ENCODE measurements at regions not wholly inside any gene's neighbourhood (a gene's known extent, or its start where the extent isn't known, plus 50 kb on each side); places are given as distances from the start of the nearest gene placed in this dataset.

DNA sequence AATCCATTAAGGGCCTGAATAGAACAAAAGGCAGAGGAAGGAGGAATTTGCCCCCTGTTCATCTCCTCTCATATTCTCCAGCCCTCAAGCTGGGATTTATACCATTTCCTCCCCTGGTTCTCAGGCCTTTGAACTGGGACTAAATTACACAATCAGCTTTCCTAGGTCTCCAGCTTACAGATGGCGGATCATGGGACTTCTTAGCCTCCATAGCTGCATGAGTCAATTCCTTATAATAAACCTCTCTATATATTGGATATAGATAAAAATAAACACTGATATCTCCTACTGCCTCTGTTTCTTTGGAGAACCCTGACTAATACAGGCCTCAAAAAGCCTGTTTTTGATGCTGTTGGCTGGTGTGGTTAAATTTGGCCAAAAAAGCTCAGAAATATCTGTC is 84.5 kb upstream of the TMEM108 start:
- POLR2A ChIA-PET = no interaction called here

DNA sequence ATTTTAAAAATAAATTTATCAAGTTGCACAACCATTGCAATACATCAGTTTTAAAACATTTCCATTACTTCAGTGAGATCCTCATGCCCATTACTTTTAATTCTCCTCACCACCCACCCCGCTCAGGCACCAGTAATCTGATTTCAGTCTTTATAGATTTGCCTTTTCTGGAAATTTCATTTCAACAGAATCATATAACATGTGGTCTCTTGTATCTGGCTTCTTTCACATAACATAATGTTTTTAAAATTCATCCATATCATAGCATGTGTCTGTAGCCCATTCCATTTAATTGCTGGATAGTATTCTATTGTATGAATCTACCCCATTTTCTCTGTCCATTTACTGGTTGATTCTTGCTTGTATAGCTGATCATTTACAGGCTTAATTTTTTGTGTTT is 110.3 kb upstream of the TMEM108 start:
- peak; percentile 23 for DNase-seq
- no peak overlapping the region for H2AFZ ChIP-seq (ENCODE audit: low read depth)
- H3F3A ChIP-seq (replicated peaks; ENCODE audit: insufficient read depth) = no peaks in the 10 kb centered on the region
- 33% methylated on average over 1 of the region's 1 CpG for WGBS (ENCODE audit: low lambda C conversion rate)
- no peaks in the 10 kb centered on the region for H3K9me3 ChIP-seq
- H3K79me2 ChIP-seq (ENCODE audit: insufficient read depth) = no peaks in the 10 kb centered on the region
- no peak overlapping the region for H3K4me3 ChIP-seq (ENCODE audit: low read depth in 2 of 2, low read length in 1 of 2)
- no peak overlapping the region for H3K9ac ChIP-seq
- ChIA-PET CTCF (interaction anchor here (1.0 kb wide), 1 partner anchor 12 kb away, joined by 3 read pairs; no protein-coding TSS in a partner anchor), POLR2A (no interaction called here)
- H3K9me2 ChIP-seq = no peaks in the 10 kb centered on the region
- TF ChIP-seq RAD21 (IDR thresholded peaks at IDR 0.05; ENCODE audit: low read length) (no peak), GATA2 (CRISPR knock-in tag; IDR thresholded peaks at IDR 0.05) (peak; percentile 48)
- TF ChIP-seq, protein P1, sequence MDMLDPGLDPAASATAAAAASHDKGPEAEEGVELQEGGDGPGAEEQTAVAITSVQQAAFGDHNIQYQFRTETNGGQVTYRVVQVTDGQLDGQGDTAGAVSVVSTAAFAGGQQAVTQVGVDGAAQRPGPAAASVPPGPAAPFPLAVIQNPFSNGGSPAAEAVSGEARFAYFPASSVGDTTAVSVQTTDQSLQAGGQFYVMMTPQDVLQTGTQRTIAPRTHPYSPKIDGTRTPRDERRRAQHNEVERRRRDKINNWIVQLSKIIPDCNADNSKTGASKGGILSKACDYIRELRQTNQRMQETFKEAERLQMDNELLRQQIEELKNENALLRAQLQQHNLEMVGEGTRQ (IDR thresholded peaks at IDR 0.05; ENCODE audit: borderline replicate concordance, low read depth, low read length) = no peak
- H3K27me3 ChIP-seq (ENCODE audit: insufficient read depth) = no peaks in the 10 kb centered on the region
- H3K4me2 ChIP-seq = no peak overlapping the region
- H4K20me1 ChIP-seq (ENCODE audit: insufficient read depth) = no peaks in the 10 kb centered on the region
- H3K36me3 ChIP-seq (replicated peaks in 1 of 2; ENCODE audit: control insufficient read depth in 1 of 2, insufficient read depth in 2 of 2, low read length in 1 of 2) = no peaks in the 10 kb centered on the region
- no peaks in the 10 kb centered on the region; a peak in 2 of 4 replicates for H3K4me1 ChIP-seq (ENCODE audit: control insufficient read depth in 1 of 2, insufficient read depth in 2 of 2, low read depth in 1 of 2, low read length in 1 of 2)
- H3K27ac ChIP-seq (ENCODE audit: low read depth in 2 of 2, low read length in 1 of 2) = no peak overlapping the region

More for the DNA sequence above, 84.5 kb upstream of the TMEM108 start:
- Histone ChIP-seq H3F3A (replicated peaks; ENCODE audit: insufficient read depth) (no peaks in the 10 kb centered on the region), H3K27ac (ENCODE audit: low read depth in 2 of 2, low read length in 1 of 2) (no peak overlapping the region), H3K4me1 (ENCODE audit: control insufficient read depth in 1 of 2, insufficient read depth in 2 of 2, low read depth in 1 of 2, low read length in 1 of 2) (no peaks in the 10 kb centered on the region), H3K27me3 (ENCODE audit: insufficient read depth) (no peaks in the 10 kb centered on the region), H4K20me1 (ENCODE audit: insufficient read depth) (no peaks in the 10 kb centered on the region), H3K9me3 (no peaks in the 10 kb centered on the region), H3K9ac (no peak overlapping the region), H3K4me2 (no peak overlapping the region), H3K9me2 (no peaks in the 10 kb centered on the region), H3K36me3 (replicated peaks in 1 of 2; ENCODE audit: control insufficient read depth in 1 of 2, insufficient read depth in 2 of 2, low read length in 1 of 2) (no peaks in the 10 kb centered on the region), H3K79me2 (ENCODE audit: insufficient read depth) (no peaks in the 10 kb centered on the region; the same call in 1 of the 2 replicates), H2AFZ (ENCODE audit: low read depth) (no peak overlapping the region), H3K4me3 (ENCODE audit: low read depth in 2 of 2, low read length in 1 of 2) (no peak overlapping the region)
- TF ChIP-seq CHD2 (IDR thresholded peaks at IDR 0.05; ENCODE audit: low read length, partially characterized antibody) = no peak
- TF ChIP-seq RXRA (IDR thresholded peaks at IDR 0.05; ENCODE audit: borderline replicate concordance, low read depth) = no peak
- no peak for TF ChIP-seq EZH2phosphoT487 (IDR thresholded peaks at IDR 0.05; ENCODE audit: borderline replicate concordance, low read depth)
- TF ChIP-seq FOXM1 (IDR thresholded peaks at IDR 0.05; ENCODE audit: low read depth) = no peak
- no peak for TF ChIP-seq MXI1 (IDR thresholded peaks at IDR 0.05; ENCODE audit: low read depth, low read length)
- TF ChIP-seq, protein P2, sequence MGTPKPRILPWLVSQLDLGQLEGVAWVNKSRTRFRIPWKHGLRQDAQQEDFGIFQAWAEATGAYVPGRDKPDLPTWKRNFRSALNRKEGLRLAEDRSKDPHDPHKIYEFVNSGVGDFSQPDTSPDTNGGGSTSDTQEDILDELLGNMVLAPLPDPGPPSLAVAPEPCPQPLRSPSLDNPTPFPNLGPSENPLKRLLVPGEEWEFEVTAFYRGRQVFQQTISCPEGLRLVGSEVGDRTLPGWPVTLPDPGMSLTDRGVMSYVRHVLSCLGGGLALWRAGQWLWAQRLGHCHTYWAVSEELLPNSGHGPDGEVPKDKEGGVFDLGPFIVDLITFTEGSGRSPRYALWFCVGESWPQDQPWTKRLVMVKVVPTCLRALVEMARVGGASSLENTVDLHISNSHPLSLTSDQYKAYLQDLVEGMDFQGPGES (IDR thresholded peaks at IDR 0.05; ENCODE audit: low read depth, low read length) = no peak
- no peak for TF ChIP-seq SIN3A (IDR thresholded peaks at IDR 0.05; ENCODE audit: borderline replicate concordance, low read depth, low read length)
- TF ChIP-seq GATA2 (CRISPR knock-in tag; IDR thresholded peaks at IDR 0.05) = no peak
- TF ChIP-seq TEAD4 (IDR thresholded peaks at IDR 0.05; ENCODE audit: borderline replicate concordance, insufficient read depth) = no peak
- no peak for TF ChIP-seq JUND (IDR thresholded peaks at IDR 0.05)
- WGBS (ENCODE audit: low lambda C conversion rate) = 20% methylated on average over 1 of the region's 1 CpG
- CTCF ChIA-PET = interaction anchor here (1.1 kb wide), 1 partner anchor 11 kb away, joined by 3 read pairs; no protein-coding TSS in a partner anchor
- DNase-seq = no peak
